Vagina (tissue), 2 donors: ENCODE measurements at regions not wholly inside any gene's neighbourhood (a gene's known extent, or its start where the extent isn't known, plus 50 kb on each side); places are given as distances from the start of the nearest gene placed in this dataset.

Source experiments
- DNase-seq, 2 donors: peaks; one replicate each; pipeline ENCODE4 v3.0.0-alpha.2; 2017; ENCODE audit errors: extremely low spot score in 2 of 2
- H3K27ac ChIP-seq: fragments of 200-600 bp; sonication (generic); one replicate; pipeline ENCODE4 v1.5.1; 2019
- H3K27me3 ChIP-seq: fragments of 200-600 bp; sonication (generic); one replicate; pipeline ENCODE4 v1.5.1; 2019
- H3K36me3 ChIP-seq, 2 donors: fragments of 200-600 bp; sonication (generic); one replicate each; pipeline ENCODE4 v1.5.1; 2017 to 2019
- H3K4me1 ChIP-seq: fragments of 200-600 bp; sonication (generic); one replicate; pipeline ENCODE4 v1.5.1; 2019
- H3K4me3 ChIP-seq, 2 donors: fragments of 200-600 bp; sonication (generic); 1 replicate in 1 of 2; 2 replicates in 1 of 2; pipeline ENCODE4 v1.5.1; 2016 to 2019
- H3K9me3 ChIP-seq: fragments of 200-600 bp; sonication (generic); one replicate; pipeline ENCODE4 v1.5.1; 2019
- POLR2A ChIP-seq, 2 donors: fragments of 450-650 bp; IDR thresholded peaks; one replicate each; pipeline ENCODE4 v1.6.1; 2017; ENCODE audit warnings: antibody characterized with exemption in 2 of 2, mild to moderate bottlenecking in 2 of 2, moderate library complexity in 2 of 2
- POLR2AphosphoS5 ChIP-seq, 2 donors: sonication (generic); formaldehyde crosslinking; IDR thresholded peaks; one replicate each; pipeline ENCODE4 v1.9.0; 2017; ENCODE audit warnings: antibody characterized with exemption in 2 of 2, mild to moderate bottlenecking in 2 of 2, low read depth in 1 of 2; ENCODE audit not compliant: insufficient read depth in 1 of 2
- intact Hi-C: fragments of 100-400 bp; cut with DNase I; formaldehyde crosslinking; loops from one replicate; pipeline ENCODE4 v1.15.1; 2023
- TF ChIP-seq, protein P1 (sequence below), 3 experiments: fragments of 450-650 bp in 2 of 3; fragments of 200-600 bp in 1 of 3; sonication (generic) in 1 of 3; IDR thresholded peaks; one replicate each; pipeline ENCODE4 v1.5.1; 2017 to 2019; ENCODE audit warnings: antibody characterized with exemption in 3 of 3, mild to moderate bottlenecking in 2 of 3, moderate library complexity in 2 of 3

GRCh38 chr1:229098903-229099578 is 171.9 kb upstream of the RAB4A start:
- Histone ChIP-seq H3K27me3 (no peaks in the 10 kb centered on the region), H3K9me3 (no peaks in the 10 kb centered on the region), H3K4me3 (no peak overlapping the region), H3K36me3 (no peaks in the 10 kb centered on the region), H3K4me1 (peaks cover 37% of the 10 kb centered on the region), H3K27ac (no peak overlapping the region)
- DNase-seq: no peak
- intact Hi-C loops: no loop called here
- no peak for TF ChIP-seq POLR2A (IDR thresholded peaks at IDR 0.05)
- no peak for TF ChIP-seq POLR2AphosphoS5 (IDR thresholded peaks at IDR 0.05; ENCODE audit: insufficient read depth in 1 of 2, low read depth in 1 of 2)
- TF ChIP-seq, protein P1, sequence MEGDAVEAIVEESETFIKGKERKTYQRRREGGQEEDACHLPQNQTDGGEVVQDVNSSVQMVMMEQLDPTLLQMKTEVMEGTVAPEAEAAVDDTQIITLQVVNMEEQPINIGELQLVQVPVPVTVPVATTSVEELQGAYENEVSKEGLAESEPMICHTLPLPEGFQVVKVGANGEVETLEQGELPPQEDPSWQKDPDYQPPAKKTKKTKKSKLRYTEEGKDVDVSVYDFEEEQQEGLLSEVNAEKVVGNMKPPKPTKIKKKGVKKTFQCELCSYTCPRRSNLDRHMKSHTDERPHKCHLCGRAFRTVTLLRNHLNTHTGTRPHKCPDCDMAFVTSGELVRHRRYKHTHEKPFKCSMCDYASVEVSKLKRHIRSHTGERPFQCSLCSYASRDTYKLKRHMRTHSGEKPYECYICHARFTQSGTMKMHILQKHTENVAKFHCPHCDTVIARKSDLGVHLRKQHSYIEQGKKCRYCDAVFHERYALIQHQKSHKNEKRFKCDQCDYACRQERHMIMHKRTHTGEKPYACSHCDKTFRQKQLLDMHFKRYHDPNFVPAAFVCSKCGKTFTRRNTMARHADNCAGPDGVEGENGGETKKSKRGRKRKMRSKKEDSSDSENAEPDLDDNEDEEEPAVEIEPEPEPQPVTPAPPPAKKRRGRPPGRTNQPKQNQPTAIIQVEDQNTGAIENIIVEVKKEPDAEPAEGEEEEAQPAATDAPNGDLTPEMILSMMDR (IDR thresholded peaks at IDR 0.05): no peak

DNA sequence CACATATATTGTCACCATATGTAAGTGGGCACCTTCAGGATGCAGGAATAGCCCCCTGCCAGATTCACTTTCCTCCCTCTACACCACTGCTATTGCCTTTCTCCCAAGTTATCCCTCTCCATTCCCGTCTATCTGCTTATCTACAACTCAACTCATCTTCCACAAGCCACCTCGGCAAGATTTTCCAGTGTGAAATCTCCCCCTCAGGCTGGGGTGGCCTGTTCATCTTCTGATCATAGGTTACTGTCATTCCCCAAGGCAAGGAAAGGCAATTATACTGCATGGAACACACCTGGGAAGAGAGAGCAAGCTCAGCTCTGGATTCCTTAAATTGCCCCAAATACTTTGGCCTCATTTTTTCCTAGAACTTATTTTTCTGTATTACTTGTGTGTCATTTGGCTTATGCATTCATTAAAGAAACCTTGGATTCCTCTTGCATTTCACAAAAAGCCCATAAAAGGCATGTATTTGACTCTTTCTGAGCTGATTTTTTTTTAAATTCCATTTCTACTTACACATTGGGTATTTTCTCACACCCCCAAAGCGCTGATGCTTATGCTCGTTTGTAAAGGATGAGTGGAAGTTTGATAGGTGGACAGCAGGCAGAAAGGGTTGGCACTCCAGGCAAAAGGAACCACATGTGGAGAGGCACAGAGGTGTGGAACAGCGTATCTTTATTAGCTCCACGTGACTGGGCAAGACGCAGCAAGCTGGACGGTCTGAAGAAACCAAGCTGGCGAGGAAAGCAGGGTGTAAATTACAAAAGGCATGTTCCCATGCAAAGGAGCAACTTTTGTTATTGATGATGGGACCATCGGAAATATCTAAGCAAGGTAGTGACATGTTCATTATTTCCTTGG is 169.7 kb upstream of the RAB4A start:
- DNase-seq: no peak
- no peak overlapping the region for H3K27ac ChIP-seq
- H3K4me1 ChIP-seq: peaks cover 20% of the 10 kb centered on the region
- H3K27me3 ChIP-seq: no peaks in the 10 kb centered on the region
- TF ChIP-seq, protein P1 (IDR thresholded peaks at IDR 0.05): no peak
- TF ChIP-seq POLR2A (IDR thresholded peaks at IDR 0.05): no peak
- peak in 1 of 2 donors; percentile 35 for TF ChIP-seq POLR2AphosphoS5 (IDR thresholded peaks at IDR 0.05; ENCODE audit: insufficient read depth in 1 of 2, low read depth in 1 of 2)
- no peaks in the 10 kb centered on the region for H3K9me3 ChIP-seq
- intact Hi-C loops: no loop called here
- H3K4me3 ChIP-seq: no peak overlapping the region
- no peaks in the 10 kb centered on the region for H3K36me3 ChIP-seq

GRCh38 chr1:229102741-229103391 is 168.0 kb upstream of the RAB4A start:
- intact Hi-C loops: no loop called here
- Histone ChIP-seq H3K36me3 (no peaks in the 10 kb centered on the region), H3K4me3 (no peak overlapping the region), H3K27ac (no peak overlapping the region), H3K27me3 (no peaks in the 10 kb centered on the region), H3K4me1 (peaks cover 32% of the 10 kb centered on the region), H3K9me3 (no peaks in the 10 kb centered on the region)
- TF ChIP-seq, protein P1 (IDR thresholded peaks at IDR 0.05): no peak
- no peak for TF ChIP-seq POLR2A (IDR thresholded peaks at IDR 0.05)
- TF ChIP-seq POLR2AphosphoS5 (IDR thresholded peaks at IDR 0.05; ENCODE audit: insufficient read depth in 1 of 2, low read depth in 1 of 2): peak in 1 of 2 donors; percentile 47
- DNase-seq: no peak

GRCh38 chr1:229104654-229105053 is 166.3 kb upstream of the RAB4A start:
- Histone ChIP-seq H3K9me3 (no peaks in the 10 kb centered on the region), H3K27me3 (no peaks in the 10 kb centered on the region), H3K4me3 (no peak overlapping the region), H3K27ac (peak overlapping the region; percentile 54), H3K36me3 (no peaks in the 10 kb centered on the region), H3K4me1 (peaks cover 50% of the 10 kb centered on the region)
- no peak for TF ChIP-seq POLR2AphosphoS5 (IDR thresholded peaks at IDR 0.05; ENCODE audit: insufficient read depth in 1 of 2, low read depth in 1 of 2)
- TF ChIP-seq POLR2A (IDR thresholded peaks at IDR 0.05): no peak
- TF ChIP-seq, protein P1 (IDR thresholded peaks at IDR 0.05): no peak
- no peak for DNase-seq
- intact Hi-C loops: no loop called here
